ENCODE measurements at regions not wholly inside any gene's neighbourhood (a gene's known extent, or its start where the extent isn't known, plus 50 kb on each side); places are given as distances from the start of the nearest gene placed in this dataset.
"Not testable (repeated sequence)": the region's sequence is repeated elsewhere in the genome, so short reads cannot be mapped to it uniquely, and the experiment has no call there.

GRCh38 chr2:124978597-124978996 lies 953.5 kb downstream of the CNTNAP5 start:
- Histone ChIP-seq H3K27ac (no peak overlapping the region), H3K4me3 (no peak overlapping the region), H3K9me3 (no peaks in the 10 kb centered on the region), H3K4me1 (ENCODE audit: insufficient read depth) (no peaks in the 10 kb centered on the region), H3K27me3 (no peaks in the 10 kb centered on the region), H3K36me3 (no peaks in the 10 kb centered on the region)
- intact Hi-C loops (cut with DNase I) = no loop called here
- TF ChIP-seq POLR2A (IDR thresholded peaks at IDR 0.05) (no peak), EP300 (IDR thresholded peaks at IDR 0.05) (no peak)
- TF ChIP-seq, protein P1, sequence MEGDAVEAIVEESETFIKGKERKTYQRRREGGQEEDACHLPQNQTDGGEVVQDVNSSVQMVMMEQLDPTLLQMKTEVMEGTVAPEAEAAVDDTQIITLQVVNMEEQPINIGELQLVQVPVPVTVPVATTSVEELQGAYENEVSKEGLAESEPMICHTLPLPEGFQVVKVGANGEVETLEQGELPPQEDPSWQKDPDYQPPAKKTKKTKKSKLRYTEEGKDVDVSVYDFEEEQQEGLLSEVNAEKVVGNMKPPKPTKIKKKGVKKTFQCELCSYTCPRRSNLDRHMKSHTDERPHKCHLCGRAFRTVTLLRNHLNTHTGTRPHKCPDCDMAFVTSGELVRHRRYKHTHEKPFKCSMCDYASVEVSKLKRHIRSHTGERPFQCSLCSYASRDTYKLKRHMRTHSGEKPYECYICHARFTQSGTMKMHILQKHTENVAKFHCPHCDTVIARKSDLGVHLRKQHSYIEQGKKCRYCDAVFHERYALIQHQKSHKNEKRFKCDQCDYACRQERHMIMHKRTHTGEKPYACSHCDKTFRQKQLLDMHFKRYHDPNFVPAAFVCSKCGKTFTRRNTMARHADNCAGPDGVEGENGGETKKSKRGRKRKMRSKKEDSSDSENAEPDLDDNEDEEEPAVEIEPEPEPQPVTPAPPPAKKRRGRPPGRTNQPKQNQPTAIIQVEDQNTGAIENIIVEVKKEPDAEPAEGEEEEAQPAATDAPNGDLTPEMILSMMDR (IDR thresholded peaks at IDR 0.05) = no peak
- WGBS, 3 donors = 17 to 28% (median 20%) methylated on average over 3 of the region's 3 CpGs
- no peak for DNase-seq

DNA sequence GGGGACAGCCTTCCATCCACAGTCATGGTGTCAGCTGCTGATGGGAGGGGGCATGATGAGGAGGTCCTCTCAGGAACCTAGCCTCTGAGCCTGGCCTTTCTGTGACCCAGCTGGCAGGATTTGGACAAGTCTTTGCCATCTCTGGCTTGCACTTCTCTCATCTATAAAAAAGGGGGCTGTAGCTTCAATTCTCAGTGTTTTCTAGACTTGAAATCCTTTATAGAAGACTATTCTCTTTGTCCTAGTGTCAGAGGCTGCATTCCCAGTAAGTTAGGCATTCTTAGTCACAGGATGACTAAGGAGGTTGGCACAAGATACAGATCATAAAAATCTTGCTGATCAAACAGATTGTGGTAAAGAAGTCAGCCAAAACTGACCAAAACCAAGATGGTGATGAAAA lies 958.5 kb downstream of the CNTNAP5 start:
- no peak for DNase-seq
- Histone ChIP-seq H3K27me3 (no peaks in the 10 kb centered on the region), H3K27ac (no peak overlapping the region), H3K36me3 (no peaks in the 10 kb centered on the region), H3K4me3 (no peak overlapping the region), H3K4me1 (ENCODE audit: insufficient read depth) (no peaks in the 10 kb centered on the region), H3K9me3 (no peaks in the 10 kb centered on the region)
- intact Hi-C loops (cut with DNase I) = no loop called here
- no peak for TF ChIP-seq POLR2A (IDR thresholded peaks at IDR 0.05)

- Histone ChIP-seq H3K4me1 (ENCODE audit: insufficient read depth) (no peaks in the 10 kb centered on the region), H3K27ac (no peak overlapping the region), H3K4me3 (no peak overlapping the region), H3K9me3 (no peaks in the 10 kb centered on the region), H3K36me3 (no peaks in the 10 kb centered on the region), H3K27me3 (no peaks in the 10 kb centered on the region)
- no peak for DNase-seq
- no peak for TF ChIP-seq EP300 (IDR thresholded peaks at IDR 0.05)
- TF ChIP-seq, protein P1 (IDR thresholded peaks at IDR 0.05) = no peak
- TF ChIP-seq POLR2A (IDR thresholded peaks at IDR 0.05) = no peak
- WGBS, 3 donors = 62 to 72% (median 70%) methylated on average over 2 of the region's 2 CpGs
- intact Hi-C loops (cut with DNase I) = no loop called here
Observed at GRCh38 chr2:124985270-124985669, 960.2 kb downstream of the CNTNAP5 start.

GRCh38 chr2:124986136-124986535 lies 961.0 kb downstream of the CNTNAP5 start:
- Histone ChIP-seq H3K36me3 (no peaks in the 10 kb centered on the region), H3K27me3 (no peaks in the 10 kb centered on the region), H3K27ac (no peak overlapping the region), H3K4me1 (ENCODE audit: insufficient read depth) (no peaks in the 10 kb centered on the region), H3K9me3 (no peaks in the 10 kb centered on the region), H3K4me3 (no peak overlapping the region)
- whole genome bisulfite sequencing, 3 donors = 43 to 75% (median 53%) methylated on average over 4 of the region's 4 CpGs
- TF ChIP-seq, protein P1 (IDR thresholded peaks at IDR 0.05) = no peak
- TF ChIP-seq EP300 (IDR thresholded peaks at IDR 0.05) (no peak), POLR2A (IDR thresholded peaks at IDR 0.05) (no peak)
- intact Hi-C loops (cut with DNase I) = no loop called here
- DNase-seq = no peak

GRCh38 chr2:124986870-124987269 lies 961.8 kb downstream of the CNTNAP5 start:
- H3K36me3 ChIP-seq; H3K27ac ChIP-seq; intact Hi-C loops (cut with DNase I); H3K4me1 ChIP-seq (ENCODE audit: insufficient read depth); H3K9me3 ChIP-seq; H3K4me3 ChIP-seq; H3K27me3 ChIP-seq; DNase-seq: not testable (repeated sequence)
- whole genome bisulfite sequencing, 3 donors = 90 to 91% (median 90%) methylated on average over 11 of the region's 11 CpGs

DNA sequence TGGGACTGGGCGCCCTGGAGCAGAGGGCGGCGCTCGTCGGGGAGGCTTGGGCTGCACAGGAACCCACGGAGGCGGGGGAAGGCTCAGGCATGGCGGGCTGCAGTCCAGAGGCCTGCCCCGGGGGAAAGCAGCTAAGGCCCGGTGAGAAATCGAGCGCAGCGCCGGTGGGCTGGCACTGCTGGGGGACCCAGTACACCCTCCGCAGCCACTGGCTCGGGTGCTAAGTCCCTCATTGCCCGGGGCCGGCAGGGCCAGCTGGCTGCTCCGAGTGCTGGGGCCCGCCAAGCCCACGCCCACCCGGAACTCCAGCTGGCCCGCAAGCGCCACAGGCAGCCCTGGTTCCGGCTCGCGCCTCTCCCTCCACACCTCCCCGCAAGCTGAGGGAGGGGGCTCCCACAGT lies 962.3 kb downstream of the CNTNAP5 start:
- DNase-seq; intact Hi-C loops (cut with DNase I); H3K9me3 ChIP-seq; H3K27ac ChIP-seq; H3K4me3 ChIP-seq; H3K4me1 ChIP-seq (ENCODE audit: insufficient read depth); H3K36me3 ChIP-seq; H3K27me3 ChIP-seq: not testable (repeated sequence)
- 93 to 97% (median 95%) methylated on average over 27 to 28 of the region's 28 CpGs for WGBS, 3 donors
